ENCODE measurements at regions not wholly inside any gene's neighbourhood (a gene's known extent, or its start where the extent isn't known, plus 50 kb on each side); places are given as distances from the start of the nearest gene placed in this dataset.

DNA sequence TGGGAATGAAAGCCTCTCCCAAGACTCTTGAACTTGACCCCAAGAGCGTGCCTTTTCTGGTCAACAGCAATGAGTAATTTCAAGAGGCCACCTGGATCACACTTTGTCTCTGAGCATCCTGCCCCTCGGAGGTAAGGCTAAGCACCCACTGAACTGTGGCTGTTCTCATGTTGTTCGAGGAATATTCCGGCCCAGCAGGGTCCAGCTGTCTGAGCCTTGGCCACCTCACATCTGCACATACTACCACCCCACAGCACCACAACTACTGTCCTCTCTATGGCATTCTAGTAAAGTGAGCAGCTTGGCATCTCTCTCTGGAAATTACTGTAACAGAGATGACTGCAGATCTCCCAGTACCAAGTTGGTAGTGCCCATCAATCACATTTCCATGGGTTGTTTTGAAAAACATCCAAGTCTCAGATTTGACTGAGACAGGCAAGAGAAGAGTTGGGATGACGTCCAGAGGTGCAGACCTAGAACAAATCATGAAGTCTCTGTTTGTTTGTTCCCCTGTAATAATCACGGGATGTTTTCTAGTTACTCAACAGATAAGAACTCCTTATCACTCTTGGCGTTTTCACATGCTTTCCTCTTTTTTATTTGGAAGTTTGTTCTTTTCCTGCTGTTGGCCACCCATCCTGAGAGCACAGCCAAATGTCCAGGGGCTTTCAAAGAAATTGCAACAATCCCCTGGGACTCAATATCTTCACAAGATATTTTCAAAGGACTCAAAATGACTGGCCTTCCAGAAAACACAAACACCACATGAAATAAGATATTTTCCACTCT is 336.0 kb upstream of the TNP1 start:
- TF ChIP-seq ZSCAN31 (CRISPR knock-in tag; IDR thresholded peaks at IDR 0.05; ENCODE audit: low read depth) (no peak), ZNF143 (CRISPR knock-in tag; IDR thresholded peaks at IDR 0.05) (no peak), ZKSCAN8 (CRISPR knock-in tag; IDR thresholded peaks at IDR 0.05; ENCODE audit: borderline replicate concordance) (no peak), HIVEP1 (CRISPR knock-in tag; IDR thresholded peaks at IDR 0.05) (no peak)
- TF ChIP-seq, protein P1, sequence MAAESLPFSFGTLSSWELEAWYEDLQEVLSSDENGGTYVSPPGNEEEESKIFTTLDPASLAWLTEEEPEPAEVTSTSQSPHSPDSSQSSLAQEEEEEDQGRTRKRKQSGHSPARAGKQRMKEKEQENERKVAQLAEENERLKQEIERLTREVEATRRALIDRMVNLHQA (CRISPR knock-in tag; IDR thresholded peaks at IDR 0.05) = no peak
- TF ChIP-seq, protein P2, sequence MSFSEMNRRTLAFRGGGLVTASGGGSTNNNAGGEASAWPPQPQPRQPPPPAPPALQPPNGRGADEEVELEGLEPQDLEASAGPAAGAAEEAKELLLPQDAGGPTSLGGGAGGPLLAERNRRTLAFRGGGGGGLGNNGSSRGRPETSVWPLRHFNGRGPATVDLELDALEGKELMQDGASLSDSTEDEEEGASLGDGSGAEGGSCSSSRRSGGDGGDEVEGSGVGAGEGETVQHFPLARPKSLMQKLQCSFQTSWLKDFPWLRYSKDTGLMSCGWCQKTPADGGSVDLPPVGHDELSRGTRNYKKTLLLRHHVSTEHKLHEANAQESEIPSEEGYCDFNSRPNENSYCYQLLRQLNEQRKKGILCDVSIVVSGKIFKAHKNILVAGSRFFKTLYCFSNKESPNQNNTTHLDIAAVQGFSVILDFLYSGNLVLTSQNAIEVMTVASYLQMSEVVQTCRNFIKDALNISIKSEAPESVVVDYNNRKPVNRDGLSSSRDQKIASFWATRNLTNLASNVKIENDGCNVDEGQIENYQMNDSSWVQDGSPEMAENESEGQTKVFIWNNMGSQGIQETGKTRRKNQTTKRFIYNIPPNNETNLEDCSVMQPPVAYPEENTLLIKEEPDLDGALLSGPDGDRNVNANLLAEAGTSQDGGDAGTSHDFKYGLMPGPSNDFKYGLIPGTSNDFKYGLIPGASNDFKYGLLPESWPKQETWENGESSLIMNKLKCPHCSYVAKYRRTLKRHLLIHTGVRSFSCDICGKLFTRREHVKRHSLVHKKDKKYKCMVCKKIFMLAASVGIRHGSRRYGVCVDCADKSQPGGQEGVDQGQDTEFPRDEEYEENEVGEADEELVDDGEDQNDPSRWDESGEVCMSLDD (CRISPR knock-in tag; IDR thresholded peaks at IDR 0.05; ENCODE audit: borderline replicate concordance) = no peak
- TF ChIP-seq, protein P3, sequence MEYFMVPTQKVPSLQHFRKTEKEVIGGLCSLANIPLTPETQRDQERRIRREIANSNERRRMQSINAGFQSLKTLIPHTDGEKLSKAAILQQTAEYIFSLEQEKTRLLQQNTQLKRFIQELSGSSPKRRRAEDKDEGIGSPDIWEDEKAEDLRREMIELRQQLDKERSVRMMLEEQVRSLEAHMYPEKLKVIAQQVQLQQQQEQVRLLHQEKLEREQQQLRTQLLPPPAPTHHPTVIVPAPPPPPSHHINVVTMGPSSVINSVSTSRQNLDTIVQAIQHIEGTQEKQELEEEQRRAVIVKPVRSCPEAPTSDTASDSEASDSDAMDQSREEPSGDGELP (IDR thresholded peaks at IDR 0.05; ENCODE audit: borderline replicate concordance, low read depth) = no peak
- TF ChIP-seq, protein P4, sequence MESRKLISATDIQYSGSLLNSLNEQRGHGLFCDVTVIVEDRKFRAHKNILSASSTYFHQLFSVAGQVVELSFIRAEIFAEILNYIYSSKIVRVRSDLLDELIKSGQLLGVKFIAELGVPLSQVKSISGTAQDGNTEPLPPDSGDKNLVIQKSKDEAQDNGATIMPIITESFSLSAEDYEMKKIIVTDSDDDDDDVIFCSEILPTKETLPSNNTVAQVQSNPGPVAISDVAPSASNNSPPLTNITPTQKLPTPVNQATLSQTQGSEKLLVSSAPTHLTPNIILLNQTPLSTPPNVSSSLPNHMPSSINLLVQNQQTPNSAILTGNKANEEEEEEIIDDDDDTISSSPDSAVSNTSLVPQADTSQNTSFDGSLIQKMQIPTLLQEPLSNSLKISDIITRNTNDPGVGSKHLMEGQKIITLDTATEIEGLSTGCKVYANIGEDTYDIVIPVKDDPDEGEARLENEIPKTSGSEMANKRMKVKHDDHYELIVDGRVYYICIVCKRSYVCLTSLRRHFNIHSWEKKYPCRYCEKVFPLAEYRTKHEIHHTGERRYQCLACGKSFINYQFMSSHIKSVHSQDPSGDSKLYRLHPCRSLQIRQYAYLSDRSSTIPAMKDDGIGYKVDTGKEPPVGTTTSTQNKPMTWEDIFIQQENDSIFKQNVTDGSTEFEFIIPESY (CRISPR knock-in tag; IDR thresholded peaks at IDR 0.05) = no peak
